Liver (tissue), 8 donors: ENCODE measurements at regions not wholly inside any gene's neighbourhood (a gene's known extent, or its start where the extent isn't known, plus 50 kb on each side); places are given as distances from the start of the nearest gene placed in this dataset.

Experiments used
- DNase-seq: peaks from one replicate; pipeline ENCODE4 v3.0.0-alpha.2; 2017; ENCODE audit warnings: low spot score
- H3K27ac ChIP-seq, 2 donors: one replicate each; pipeline ENCODE4 v1.7.0; 2013; ENCODE audit warnings: inconsistent platforms in 2 of 2, low read length in 2 of 2, control low read depth in 1 of 2, low read depth in 1 of 2, mild to moderate bottlenecking in 1 of 2
- H3K27me3 ChIP-seq, 4 donors: one replicate each; pipeline versions ENCODE4 v1.6.1 to v1.7.0; 2013; ENCODE audit warnings: low read length in 3 of 4, inconsistent platforms in 1 of 4, mild to moderate bottlenecking in 1 of 4, moderate library complexity in 1 of 4; ENCODE audit not compliant: control insufficient read depth in 4 of 4, insufficient read depth in 4 of 4
- H3K36me3 ChIP-seq, 4 donors: one replicate each; pipeline versions ENCODE4 v1.6.1 to v1.7.0; 2013; ENCODE audit warnings: low read length in 3 of 4, mild to moderate bottlenecking in 3 of 4, low read depth in 1 of 4, moderate library complexity in 1 of 4; ENCODE audit not compliant: control insufficient read depth in 4 of 4, insufficient read depth in 3 of 4
- H3K4me1 ChIP-seq, 4 donors: one replicate each; pipeline versions ENCODE4 v1.6.1 to v1.7.0; 2013; ENCODE audit warnings: low read length in 3 of 4, mild to moderate bottlenecking in 3 of 4, moderate library complexity in 1 of 4; ENCODE audit not compliant: control insufficient read depth in 4 of 4, insufficient read depth in 4 of 4
- H3K4me3 ChIP-seq, 3 donors: one replicate each; pipeline versions ENCODE4 v1.6.1 to v1.7.0; 2013; ENCODE audit warnings: low read length in 3 of 3, control low read depth in 1 of 3, low read depth in 1 of 3, mild to moderate bottlenecking in 1 of 3
- H3K9ac ChIP-seq, 2 donors: one replicate each; pipeline ENCODE4 v1.7.0; 2013; ENCODE audit warnings: low read length in 2 of 2, mild to moderate bottlenecking in 2 of 2, moderate library complexity in 2 of 2, control low read depth in 1 of 2, low read depth in 1 of 2
- H3K9me3 ChIP-seq, 4 donors: one replicate each; pipeline versions ENCODE4 v1.6.1 to v1.7.0; 2013; ENCODE audit warnings: low read length in 3 of 4; ENCODE audit not compliant: control insufficient read depth in 4 of 4
- EGR1 ChIP-seq, 2 donors: IDR thresholded peaks; 2 replicates each; pipeline ENCODE4 v1.6.1; 2016 to 2018; ENCODE audit warnings: antibody characterized with exemption in 2 of 2, low read depth in 2 of 2
- FOXA1 ChIP-seq: IDR thresholded peaks from 2 replicates; pipeline ENCODE4 v1.6.1; 2016; ENCODE audit warnings: antibody characterized with exemption
- FOXA2 ChIP-seq: IDR thresholded peaks from 2 replicates; pipeline ENCODE4 v1.6.1; 2016; ENCODE audit warnings: antibody characterized with exemption
- GABPA ChIP-seq, 2 donors: IDR thresholded peaks in 1 of 2; conservative IDR thresholded peaks in 1 of 2; 2 replicates each; pipeline ENCODE4 v1.6.1; 2016; ENCODE audit warnings: antibody characterized with exemption in 2 of 2, mild to moderate bottlenecking in 1 of 2, moderate library complexity in 1 of 2
- HNF4A ChIP-seq, 2 donors: conservative IDR thresholded peaks; 2 replicates each; pipeline ENCODE4 v1.6.1; 2016; ENCODE audit warnings: antibody characterized with exemption in 2 of 2, mild to moderate bottlenecking in 2 of 2
- HNF4G ChIP-seq: IDR thresholded peaks from 2 replicates; pipeline ENCODE4 v1.6.1; 2016; ENCODE audit warnings: antibody characterized with exemption
- JUND ChIP-seq, 2 donors: IDR thresholded peaks; 2 replicates each; pipeline ENCODE4 v1.6.1; 2016; ENCODE audit warnings: antibody characterized with exemption in 2 of 2
- NR2F2 ChIP-seq: IDR thresholded peaks from 2 replicates; pipeline ENCODE4 v1.6.1; 2016; ENCODE audit warnings: antibody characterized with exemption
- RAD21 ChIP-seq, 2 donors: IDR thresholded peaks; 2 replicates each; pipeline ENCODE4 v1.6.1; 2016; ENCODE audit warnings: antibody characterized with exemption in 2 of 2, mild to moderate bottlenecking in 2 of 2
- RXRA ChIP-seq, 2 donors: IDR thresholded peaks; 2 replicates each; pipeline ENCODE4 v1.6.1; 2017 to 2018; ENCODE audit warnings: antibody characterized with exemption in 2 of 2, mild to moderate bottlenecking in 1 of 2
- SP1 ChIP-seq: IDR thresholded peaks from 2 replicates; pipeline ENCODE4 v1.6.1; 2018; ENCODE audit warnings: antibody characterized with exemption, mild to moderate bottlenecking
- TAF1 ChIP-seq: conservative IDR thresholded peaks from 2 replicates; pipeline ENCODE4 v1.6.1; 2016; ENCODE audit warnings: antibody characterized with exemption, mild to moderate bottlenecking
- YY1 ChIP-seq: IDR thresholded peaks from 2 replicates; pipeline ENCODE4 v1.6.1; 2016; ENCODE audit warnings: antibody characterized with exemption, mild to moderate bottlenecking
- WGBS: extraction: QIAGEN DNeasy Blood & Tissue Kit; methylation state at CpG from one replicate; pipeline ENCODE4 v1.1.7; 2013; 5-methylcytosine and 5-hydroxymethylcytosine counted together
- TF ChIP-seq, protein P1 (sequence below): fragments of 150-350 bp; IDR thresholded peaks from 2 replicates; pipeline ENCODE4 v1.5.1; 2017; ENCODE audit warnings: improper control_type of control experiment, low read depth, low read length; ENCODE audit not compliant: missing input control
- TF ChIP-seq, protein P2 (sequence below): IDR thresholded peaks from 2 replicates; pipeline ENCODE4 v1.6.1; 2016; ENCODE audit warnings: antibody characterized with exemption, mild to moderate bottlenecking
- TF ChIP-seq, protein P3 (sequence below): IDR thresholded peaks from 2 replicates; pipeline ENCODE4 v1.6.1; 2016; ENCODE audit warnings: antibody characterized with exemption
- TF ChIP-seq, protein P4 (sequence below): IDR thresholded peaks from 2 replicates; pipeline ENCODE4 v1.6.1; 2016; ENCODE audit warnings: antibody characterized with exemption
- TF ChIP-seq, protein P5 (sequence below): IDR thresholded peaks from 2 replicates; pipeline ENCODE4 v1.6.1; 2016; ENCODE audit warnings: antibody characterized with exemption
- donor health status: healthy.
- donor health status: healthy.
- donor health status: healthy.
- donor health status: healthy.
- donor health status: healthy.

DNA sequence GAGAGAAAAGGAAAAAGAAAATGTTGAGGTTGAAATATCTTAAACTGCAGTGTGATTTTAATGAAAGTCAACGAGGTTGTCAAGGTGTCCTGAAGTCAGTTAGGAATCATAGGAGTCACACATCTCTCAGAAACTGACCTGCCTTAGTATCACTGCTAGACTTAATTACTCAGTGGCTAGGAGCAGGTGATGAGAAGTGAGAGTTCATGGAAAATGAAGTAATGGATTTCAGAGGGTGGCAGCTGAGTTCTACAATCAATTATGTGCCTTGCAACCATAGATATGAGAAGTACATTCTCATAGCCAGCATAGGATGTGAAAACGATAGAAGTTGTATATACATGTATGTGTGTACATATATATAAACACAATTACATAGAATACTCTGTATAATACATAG lies 1269.7 kb downstream of the FSTL5 start:
- 61% methylated on average over 2 of the region's 2 CpGs for WGBS
- no peaks in the 10 kb centered on the region for H3K9me3 ChIP-seq
- no peak overlapping the region for H3K9ac ChIP-seq
- H3K4me1 ChIP-seq: no peaks in the 10 kb centered on the region
- DNase-seq: no peak
- H3K36me3 ChIP-seq: no peaks in the 10 kb centered on the region
- H3K27me3 ChIP-seq: no peaks in the 10 kb centered on the region
- no peak overlapping the region for H3K4me3 ChIP-seq
- no peak overlapping the region for H3K27ac ChIP-seq
- no peak for TF ChIP-seq HNF4G
- TF ChIP-seq, protein P1, sequence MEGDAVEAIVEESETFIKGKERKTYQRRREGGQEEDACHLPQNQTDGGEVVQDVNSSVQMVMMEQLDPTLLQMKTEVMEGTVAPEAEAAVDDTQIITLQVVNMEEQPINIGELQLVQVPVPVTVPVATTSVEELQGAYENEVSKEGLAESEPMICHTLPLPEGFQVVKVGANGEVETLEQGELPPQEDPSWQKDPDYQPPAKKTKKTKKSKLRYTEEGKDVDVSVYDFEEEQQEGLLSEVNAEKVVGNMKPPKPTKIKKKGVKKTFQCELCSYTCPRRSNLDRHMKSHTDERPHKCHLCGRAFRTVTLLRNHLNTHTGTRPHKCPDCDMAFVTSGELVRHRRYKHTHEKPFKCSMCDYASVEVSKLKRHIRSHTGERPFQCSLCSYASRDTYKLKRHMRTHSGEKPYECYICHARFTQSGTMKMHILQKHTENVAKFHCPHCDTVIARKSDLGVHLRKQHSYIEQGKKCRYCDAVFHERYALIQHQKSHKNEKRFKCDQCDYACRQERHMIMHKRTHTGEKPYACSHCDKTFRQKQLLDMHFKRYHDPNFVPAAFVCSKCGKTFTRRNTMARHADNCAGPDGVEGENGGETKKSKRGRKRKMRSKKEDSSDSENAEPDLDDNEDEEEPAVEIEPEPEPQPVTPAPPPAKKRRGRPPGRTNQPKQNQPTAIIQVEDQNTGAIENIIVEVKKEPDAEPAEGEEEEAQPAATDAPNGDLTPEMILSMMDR: no peak
- TF ChIP-seq, protein P2, sequence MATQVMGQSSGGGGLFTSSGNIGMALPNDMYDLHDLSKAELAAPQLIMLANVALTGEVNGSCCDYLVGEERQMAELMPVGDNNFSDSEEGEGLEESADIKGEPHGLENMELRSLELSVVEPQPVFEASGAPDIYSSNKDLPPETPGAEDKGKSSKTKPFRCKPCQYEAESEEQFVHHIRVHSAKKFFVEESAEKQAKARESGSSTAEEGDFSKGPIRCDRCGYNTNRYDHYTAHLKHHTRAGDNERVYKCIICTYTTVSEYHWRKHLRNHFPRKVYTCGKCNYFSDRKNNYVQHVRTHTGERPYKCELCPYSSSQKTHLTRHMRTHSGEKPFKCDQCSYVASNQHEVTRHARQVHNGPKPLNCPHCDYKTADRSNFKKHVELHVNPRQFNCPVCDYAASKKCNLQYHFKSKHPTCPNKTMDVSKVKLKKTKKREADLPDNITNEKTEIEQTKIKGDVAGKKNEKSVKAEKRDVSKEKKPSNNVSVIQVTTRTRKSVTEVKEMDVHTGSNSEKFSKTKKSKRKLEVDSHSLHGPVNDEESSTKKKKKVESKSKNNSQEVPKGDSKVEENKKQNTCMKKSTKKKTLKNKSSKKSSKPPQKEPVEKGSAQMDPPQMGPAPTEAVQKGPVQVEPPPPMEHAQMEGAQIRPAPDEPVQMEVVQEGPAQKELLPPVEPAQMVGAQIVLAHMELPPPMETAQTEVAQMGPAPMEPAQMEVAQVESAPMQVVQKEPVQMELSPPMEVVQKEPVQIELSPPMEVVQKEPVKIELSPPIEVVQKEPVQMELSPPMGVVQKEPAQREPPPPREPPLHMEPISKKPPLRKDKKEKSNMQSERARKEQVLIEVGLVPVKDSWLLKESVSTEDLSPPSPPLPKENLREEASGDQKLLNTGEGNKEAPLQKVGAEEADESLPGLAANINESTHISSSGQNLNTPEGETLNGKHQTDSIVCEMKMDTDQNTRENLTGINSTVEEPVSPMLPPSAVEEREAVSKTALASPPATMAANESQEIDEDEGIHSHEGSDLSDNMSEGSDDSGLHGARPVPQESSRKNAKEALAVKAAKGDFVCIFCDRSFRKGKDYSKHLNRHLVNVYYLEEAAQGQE: no peak
- TF ChIP-seq, protein P3, sequence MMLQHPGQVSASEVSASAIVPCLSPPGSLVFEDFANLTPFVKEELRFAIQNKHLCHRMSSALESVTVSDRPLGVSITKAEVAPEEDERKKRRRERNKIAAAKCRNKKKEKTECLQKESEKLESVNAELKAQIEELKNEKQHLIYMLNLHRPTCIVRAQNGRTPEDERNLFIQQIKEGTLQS: no peak
- TF ChIP-seq, protein P4, sequence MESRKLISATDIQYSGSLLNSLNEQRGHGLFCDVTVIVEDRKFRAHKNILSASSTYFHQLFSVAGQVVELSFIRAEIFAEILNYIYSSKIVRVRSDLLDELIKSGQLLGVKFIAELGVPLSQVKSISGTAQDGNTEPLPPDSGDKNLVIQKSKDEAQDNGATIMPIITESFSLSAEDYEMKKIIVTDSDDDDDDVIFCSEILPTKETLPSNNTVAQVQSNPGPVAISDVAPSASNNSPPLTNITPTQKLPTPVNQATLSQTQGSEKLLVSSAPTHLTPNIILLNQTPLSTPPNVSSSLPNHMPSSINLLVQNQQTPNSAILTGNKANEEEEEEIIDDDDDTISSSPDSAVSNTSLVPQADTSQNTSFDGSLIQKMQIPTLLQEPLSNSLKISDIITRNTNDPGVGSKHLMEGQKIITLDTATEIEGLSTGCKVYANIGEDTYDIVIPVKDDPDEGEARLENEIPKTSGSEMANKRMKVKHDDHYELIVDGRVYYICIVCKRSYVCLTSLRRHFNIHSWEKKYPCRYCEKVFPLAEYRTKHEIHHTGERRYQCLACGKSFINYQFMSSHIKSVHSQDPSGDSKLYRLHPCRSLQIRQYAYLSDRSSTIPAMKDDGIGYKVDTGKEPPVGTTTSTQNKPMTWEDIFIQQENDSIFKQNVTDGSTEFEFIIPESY: no peak
- TF ChIP-seq FOXA2: no peak
- TF ChIP-seq, protein P5, sequence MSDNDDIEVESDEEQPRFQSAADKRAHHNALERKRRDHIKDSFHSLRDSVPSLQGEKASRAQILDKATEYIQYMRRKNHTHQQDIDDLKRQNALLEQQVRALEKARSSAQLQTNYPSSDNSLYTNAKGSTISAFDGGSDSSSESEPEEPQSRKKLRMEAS: no peak
- no peak for TF ChIP-seq NR2F2
- TF ChIP-seq HNF4A (conservative IDR thresholded peaks at IDR 0.05): no peak
- no peak for TF ChIP-seq FOXA1
- no peak for TF ChIP-seq GABPA (IDR thresholded peaks at IDR 0.05 in 1 of 2, conservative IDR thresholded peaks at IDR 0.05 in 1 of 2)
- no peak for TF ChIP-seq SP1
- no peak for TF ChIP-seq RAD21 (IDR thresholded peaks at IDR 0.05)
- TF ChIP-seq EGR1 (IDR thresholded peaks at IDR 0.05; ENCODE audit: low read depth in 2 of 2): no peak
- TF ChIP-seq YY1: no peak
- no peak for TF ChIP-seq RXRA (IDR thresholded peaks at IDR 0.05)
- TF ChIP-seq JUND (IDR thresholded peaks at IDR 0.05): no peak
- TF ChIP-seq TAF1: no peak
